CD8-positive, alpha-beta memory T cell (primary cell): ENCODE measurements at regions not wholly inside any gene's neighbourhood (a gene's known extent, or its start where the extent isn't known, plus 50 kb on each side); places are given as distances from the start of the nearest gene placed in this dataset.

Source experiments
- CTCF ChIA-PET: fragments of 350-600 bp; sonication (Branson Sonifier 250); formaldehyde crosslinking; loops from one replicate; lab custom pipeline; 2021; ENCODE audit warnings: antibody characterized with exemption; lab: Charles Lee
- POLR2A ChIA-PET: fragments of 350-600 bp; sonication (Branson Sonifier 250); formaldehyde crosslinking; loops from one replicate; lab custom pipeline; 2021; ENCODE audit warnings: antibody characterized with exemption; lab: Charles Lee
- DNase-seq, 5 donors: peaks; one replicate each; pipeline versions ENCODE4 v3.0.0 to v3.0.0-alpha.2; 2020 to 2022; ENCODE audit warnings: mixed read lengths in 1 of 5
- H3K27ac ChIP-seq: one replicate; pipeline ENCODE4 v1.7.0; 2013; ENCODE audit warnings: low read depth, mild to moderate bottlenecking, low read length, moderate library complexity
- H3K27me3 ChIP-seq: 2 replicates; pipeline ENCODE4 v1.7.0; 2013; ENCODE audit warnings: low read length, mild to moderate bottlenecking; ENCODE audit not compliant: insufficient read depth, poor library complexity, severe bottlenecking
- H3K36me3 ChIP-seq: 2 replicates; pipeline ENCODE4 v1.7.0; 2013; ENCODE audit warnings: mild to moderate bottlenecking, low read length, moderate library complexity; ENCODE audit not compliant: insufficient read depth
- H3K4me1 ChIP-seq: 2 replicates; pipeline ENCODE4 v1.7.0; 2013; ENCODE audit warnings: mild to moderate bottlenecking, low read length, moderate library complexity; ENCODE audit not compliant: insufficient read depth
- H3K4me3 ChIP-seq: 2 replicates; pipeline ENCODE4 v1.7.0; 2013; ENCODE audit warnings: mild to moderate bottlenecking, low read length
- H3K9me3 ChIP-seq: 2 replicates; pipeline ENCODE4 v1.7.0; 2013; ENCODE audit warnings: mild to moderate bottlenecking, low read length
- H3K27ac Mint-ChIP-seq, 8 donors: one replicate each; pipeline ENCODE4 v1.8.0; 2020 to 2021; ENCODE audit warnings: mixed read lengths in 8 of 8, mild to moderate bottlenecking in 6 of 8, inconsistent platforms in 3 of 8, moderate library complexity in 3 of 8
- H3K27me3 Mint-ChIP-seq, 2 donors: one replicate each; pipeline ENCODE4 v1.8.0; 2020 to 2021; ENCODE audit warnings: mixed read lengths in 2 of 2, mild to moderate bottlenecking in 1 of 2, moderate library complexity in 1 of 2
- H3K36me3 Mint-ChIP-seq, 3 donors: one replicate each; pipeline ENCODE4 v1.8.0; 2020 to 2021; ENCODE audit warnings: mixed read lengths in 3 of 3, inconsistent platforms in 1 of 3, mild to moderate bottlenecking in 1 of 3
- H3K4me1 Mint-ChIP-seq, 3 donors: one replicate each; pipeline ENCODE4 v1.8.0; 2020 to 2021; ENCODE audit warnings: mixed read lengths in 3 of 3, inconsistent platforms in 1 of 3, mild to moderate bottlenecking in 1 of 3
- H3K4me3 Mint-ChIP-seq, 7 donors: one replicate each; pipeline ENCODE4 v1.8.0; 2020 to 2021; ENCODE audit warnings: mixed read lengths in 7 of 7, mild to moderate bottlenecking in 6 of 7, moderate library complexity in 4 of 7, inconsistent platforms in 2 of 7
- H3K9me3 Mint-ChIP-seq, 5 donors: one replicate each; pipeline ENCODE4 v1.8.0; 2020 to 2022; ENCODE audit warnings: mixed read lengths in 5 of 5, mild to moderate bottlenecking in 3 of 5, moderate library complexity in 2 of 5, inconsistent platforms in 1 of 5

- no peaks in the 10 kb centered on the region for H3K36me3 ChIP-seq
- no peaks in the 10 kb centered on the region for H3K27me3 ChIP-seq
- POLR2A ChIA-PET: no interaction called here
- Mint-ChIP-seq H3K4me3 (no peak overlapping the region), H3K27me3 (no peaks in the 10 kb centered on the region), H3K27ac (no peak overlapping the region), H3K9me3 (peaks cover 0 to 12% (median 1%) of the 10 kb centered on the region in 5 donors), H3K36me3 (no peaks in the 10 kb centered on the region), H3K4me1 (no peaks in the 10 kb centered on the region)
- no peaks in the 10 kb centered on the region for H3K9me3 ChIP-seq
- DNase-seq: no peak
- H3K4me1 ChIP-seq: no peaks in the 10 kb centered on the region
- CTCF ChIA-PET: no interaction called here
- no peak overlapping the region for H3K27ac ChIP-seq
- H3K4me3 ChIP-seq: no peak overlapping the region
Observed at GRCh38 chr12:127648321-127648720, 618.6 kb upstream of the TMEM132C start.

GRCh38 chr12:127649961-127650360 is 617.0 kb upstream of the TMEM132C start:
- no peaks in the 10 kb centered on the region for H3K36me3 Mint-ChIP-seq
- H3K4me1 Mint-ChIP-seq: no peaks in the 10 kb centered on the region
- H3K4me3 ChIP-seq: no peak overlapping the region
- H3K4me3 Mint-ChIP-seq: no peak overlapping the region
- ChIA-PET CTCF (no interaction called here), POLR2A (no interaction called here)
- H3K4me1 ChIP-seq: no peaks in the 10 kb centered on the region
- DNase-seq: no peak
- no peaks in the 10 kb centered on the region for H3K9me3 ChIP-seq
- H3K9me3 Mint-ChIP-seq: peaks cover 0 to 5% (median 0%) of the 10 kb centered on the region in 5 donors
- H3K27me3 Mint-ChIP-seq: no peaks in the 10 kb centered on the region
- H3K27ac Mint-ChIP-seq: no peak overlapping the region
- no peak overlapping the region for H3K27ac ChIP-seq
- H3K27me3 ChIP-seq: no peaks in the 10 kb centered on the region
- no peaks in the 10 kb centered on the region for H3K36me3 ChIP-seq

GRCh38 chr12:127650626-127651025 is 616.3 kb upstream of the TMEM132C start:
- H3K36me3 Mint-ChIP-seq: no peaks in the 10 kb centered on the region
- H3K4me1 Mint-ChIP-seq: no peaks in the 10 kb centered on the region
- no peak overlapping the region for H3K27ac Mint-ChIP-seq
- H3K4me1 ChIP-seq: no peaks in the 10 kb centered on the region
- ChIA-PET CTCF (no interaction called here), POLR2A (no interaction called here)
- no peaks in the 10 kb centered on the region for H3K27me3 Mint-ChIP-seq
- peaks cover 0 to 5% (median 0%) of the 10 kb centered on the region in 5 donors for H3K9me3 Mint-ChIP-seq
- H3K4me3 ChIP-seq: no peak overlapping the region
- H3K9me3 ChIP-seq: no peaks in the 10 kb centered on the region
- no peaks in the 10 kb centered on the region for H3K36me3 ChIP-seq
- no peak overlapping the region for H3K4me3 Mint-ChIP-seq
- no peak for DNase-seq
- H3K27ac ChIP-seq: no peak overlapping the region
- H3K27me3 ChIP-seq: no peaks in the 10 kb centered on the region

- CTCF ChIA-PET: no interaction called here
Observed at GRCh38 chr12:127652281-127652680, 614.7 kb upstream of the TMEM132C start.

GRCh38 chr12:127654383-127654985 is 612.5 kb upstream of the TMEM132C start:
- POLR2A ChIA-PET: no interaction called here
- no peaks in the 10 kb centered on the region for H3K4me1 ChIP-seq
- no peak overlapping the region for H3K4me3 Mint-ChIP-seq
- H3K36me3 Mint-ChIP-seq: no peaks in the 10 kb centered on the region
- H3K27ac Mint-ChIP-seq: no peak overlapping the region
- peaks cover 0 to 3% (median 0%) of the 10 kb centered on the region in 5 donors for H3K9me3 Mint-ChIP-seq
- no peak overlapping the region for H3K4me3 ChIP-seq
- CTCF ChIA-PET: no interaction called here
- DNase-seq: no peak
- H3K27ac ChIP-seq: no peak overlapping the region
- no peaks in the 10 kb centered on the region for H3K27me3 ChIP-seq
- no peaks in the 10 kb centered on the region for H3K9me3 ChIP-seq
- no peaks in the 10 kb centered on the region for H3K36me3 ChIP-seq
- H3K27me3 Mint-ChIP-seq: no peaks in the 10 kb centered on the region
- H3K4me1 Mint-ChIP-seq: no peaks in the 10 kb centered on the region

More at GRCh38 chr12:127652281-127652680, 614.7 kb upstream of the TMEM132C start:
- H3K4me3 Mint-ChIP-seq: no peak overlapping the region
- H3K9me3 ChIP-seq: no peaks in the 10 kb centered on the region
- H3K27ac ChIP-seq: no peak overlapping the region
- no peak overlapping the region for H3K27ac Mint-ChIP-seq
- peaks cover 0 to 5% (median 2%) of the 10 kb centered on the region in 5 donors for H3K9me3 Mint-ChIP-seq
- H3K4me1 ChIP-seq: no peaks in the 10 kb centered on the region
- POLR2A ChIA-PET: no interaction called here
- H3K36me3 Mint-ChIP-seq: no peaks in the 10 kb centered on the region
- H3K4me3 ChIP-seq: no peak overlapping the region
- no peaks in the 10 kb centered on the region for H3K27me3 ChIP-seq
- no peaks in the 10 kb centered on the region for H3K36me3 ChIP-seq
- no peaks in the 10 kb centered on the region for H3K27me3 Mint-ChIP-seq
- H3K4me1 Mint-ChIP-seq: no peaks in the 10 kb centered on the region
- DNase-seq: no peak

GRCh38 chr12:127655691-127656090 is 611.3 kb upstream of the TMEM132C start:
- no peaks in the 10 kb centered on the region for H3K4me1 ChIP-seq
- Mint-ChIP-seq H3K36me3 (no peaks in the 10 kb centered on the region), H3K4me3 (no peak overlapping the region), H3K9me3 (peaks cover 0 to 2% (median 0%) of the 10 kb centered on the region in 5 donors), H3K27me3 (no peaks in the 10 kb centered on the region), H3K4me1 (no peaks in the 10 kb centered on the region), H3K27ac (no peak overlapping the region)
- H3K27ac ChIP-seq: no peak overlapping the region
- no peak overlapping the region for H3K4me3 ChIP-seq
- H3K27me3 ChIP-seq: no peaks in the 10 kb centered on the region
- ChIA-PET POLR2A (no interaction called here), CTCF (no interaction called here)
- DNase-seq: no peak
- no peaks in the 10 kb centered on the region for H3K9me3 ChIP-seq
- H3K36me3 ChIP-seq: no peaks in the 10 kb centered on the region

GRCh38 chr12:127656266-127656665 is 610.7 kb upstream of the TMEM132C start:
- Histone ChIP-seq H3K27me3 (no peaks in the 10 kb centered on the region), H3K36me3 (no peaks in the 10 kb centered on the region), H3K4me3 (no peak overlapping the region), H3K4me1 (no peaks in the 10 kb centered on the region), H3K9me3 (no peaks in the 10 kb centered on the region), H3K27ac (no peak overlapping the region)
- Mint-ChIP-seq H3K27me3 (no peaks in the 10 kb centered on the region), H3K36me3 (no peaks in the 10 kb centered on the region), H3K9me3 (peaks cover 0 to 2% (median 0%) of the 10 kb centered on the region in 5 donors), H3K4me1 (no peaks in the 10 kb centered on the region), H3K27ac (no peak overlapping the region), H3K4me3 (no peak overlapping the region)
- ChIA-PET CTCF (no interaction called here), POLR2A (no interaction called here)
- DNase-seq: no peak

- Mint-ChIP-seq H3K4me3 (no peak overlapping the region), H3K4me1 (no peaks in the 10 kb centered on the region), H3K36me3 (no peaks in the 10 kb centered on the region), H3K27ac (no peak overlapping the region), H3K27me3 (no peaks in the 10 kb centered on the region), H3K9me3 (peaks cover 0 to 2% (median 0%) of the 10 kb centered on the region in 5 donors)
- H3K27me3 ChIP-seq: no peaks in the 10 kb centered on the region
- no peaks in the 10 kb centered on the region for H3K4me1 ChIP-seq
- no peak overlapping the region for H3K4me3 ChIP-seq
- DNase-seq: no peak
- H3K9me3 ChIP-seq: no peaks in the 10 kb centered on the region
- H3K27ac ChIP-seq: no peak overlapping the region
- CTCF ChIA-PET: no interaction called here
- POLR2A ChIA-PET: no interaction called here
- no peaks in the 10 kb centered on the region for H3K36me3 ChIP-seq
Observed at GRCh38 chr12:127657036-127657435, 609.9 kb upstream of the TMEM132C start.
